ENCODE measurements at regions not wholly inside any gene's neighbourhood (a gene's known extent, or its start where the extent isn't known, plus 50 kb on each side); places are given as distances from the start of the nearest gene placed in this dataset.

GRCh38 chr20:39954621-39955020 is 734.4 kb downstream of the MAFB start:
- FAIRE-seq = no peak

- FAIRE-seq = no peak
These were observed 742.1 kb downstream of the MAFB start for GRCh38 chr20:39946931-39947330.

GRCh38 chr20:39946053-39946810 is 742.8 kb downstream of the MAFB start:
- FAIRE-seq = no peak

GRCh38 chr20:39944861-39945260 is 744.2 kb downstream of the MAFB start:
- no peak for FAIRE-seq

GRCh38 chr20:39943336-39943735 is 745.7 kb downstream of the MAFB start:
- FAIRE-seq = no peak

- FAIRE-seq = no peak
These were observed 747.8 kb downstream of the MAFB start for GRCh38 chr20:39941245-39941644.

- no peak for FAIRE-seq
These were observed 749.7 kb downstream of the MAFB start for GRCh38 chr20:39939241-39939865.

GRCh38 chr20:39936401-39936800 is 752.6 kb downstream of the MAFB start:
- no peak for FAIRE-seq

- no peak for FAIRE-seq
These were observed 753.1 kb downstream of the MAFB start for GRCh38 chr20:39935901-39936300.

GRCh38 chr20:39916236-39916765 is 772.7 kb downstream of the MAFB start:
- FAIRE-seq = no peak

GRCh38 chr20:39913274-39913673 is 775.8 kb downstream of the MAFB start:
- no peak for FAIRE-seq

- no peak for FAIRE-seq
These were observed 777.5 kb downstream of the MAFB start for GRCh38 chr20:39911497-39911896.

- FAIRE-seq = no peak
These were observed 778.5 kb downstream of the MAFB start for GRCh38 chr20:39910536-39910935.

- FAIRE-seq = no peak
These were observed 779.6 kb downstream of the MAFB start for GRCh38 chr20:39909447-39909846.

GRCh38 chr20:39904476-39905112 is 784.4 kb downstream of the MAFB start:
- FAIRE-seq = no peak

GRCh38 chr20:39903806-39904465 is 785.1 kb downstream of the MAFB start:
- FAIRE-seq = no peak

GRCh38 chr20:39899881-39900280 is 789.2 kb downstream of the MAFB start:
- no peak for FAIRE-seq

- no peak for FAIRE-seq
These were observed 790.6 kb downstream of the MAFB start for GRCh38 chr20:39898467-39898852.

- FAIRE-seq = no peak
These were observed 791.1 kb downstream of the MAFB start for GRCh38 chr20:39897781-39898466.

- no peak for FAIRE-seq
These were observed 792.0 kb downstream of the MAFB start for GRCh38 chr20:39897058-39897457.

GRCh38 chr20:39894067-39894466 is 795.0 kb downstream of the MAFB start:
- FAIRE-seq = no peak

- FAIRE-seq = no peak
These were observed 795.9 kb downstream of the MAFB start for GRCh38 chr20:39893003-39893685.
